Astrocyte of the cerebellum (primary cell): ENCODE measurements at regions not wholly inside any gene's neighbourhood (a gene's known extent, or its start where the extent isn't known, plus 50 kb on each side); places are given as distances from the start of the nearest gene placed in this dataset.
"Not testable (repeated sequence)": the region's sequence is repeated elsewhere in the genome, so short reads cannot be mapped to it uniquely, and the experiment has no call there.

Experiments used
- DNase-seq: peaks from one replicate; pipeline ENCODE4 v3.0.0-alpha.2; 2011; ENCODE audit warnings: low read depth
- H3K4me3 ChIP-seq: 2 replicates; pipeline ENCODE4 v1.5.1; 2011; ENCODE audit warnings: mild to moderate bottlenecking, low read depth, low read length, moderate library complexity
- CTCF ChIP-seq: IDR thresholded peaks from 2 replicates; pipeline ENCODE4 v1.5.1; 2012; ENCODE audit warnings: low read length, low read depth, moderate library complexity, mild to moderate bottlenecking; ENCODE audit errors: missing control alignments
- in situ Hi-C: cut with HindIII; loops from 2 replicates; pipeline ENCODE4 v1.10.0; 2017; ENCODE audit warnings: low sequenced_read_pairs

GRCh38 chr10:6711408-6711841 lies 131.3 kb upstream of the PRKCQ start:
- no peak for DNase-seq
- TF ChIP-seq CTCF = no peak
- no peak overlapping the region for H3K4me3 ChIP-seq
- in situ Hi-C loops = no loop called here

- no peak for DNase-seq
- no peak overlapping the region for H3K4me3 ChIP-seq
- in situ Hi-C loops = no loop called here
- TF ChIP-seq CTCF = no peak
These were observed 127.3 kb upstream of the PRKCQ start for GRCh38 chr10:6707352-6707751.

- in situ Hi-C loops = no loop called here
- DNase-seq = no peak
- TF ChIP-seq CTCF = no peak
- H3K4me3 ChIP-seq = no peak overlapping the region
These were observed 126.6 kb upstream of the PRKCQ start for GRCh38 chr10:6706725-6707124.

- H3K4me3 ChIP-seq = no peak overlapping the region
- no peak for TF ChIP-seq CTCF
- in situ Hi-C loops = no loop called here
- DNase-seq = no peak
These were observed 124.8 kb upstream of the PRKCQ start for GRCh38 chr10:6704896-6705295.

GRCh38 chr10:6702833-6703232 lies 122.8 kb upstream of the PRKCQ start:
- H3K4me3 ChIP-seq, in situ Hi-C loops, DNase-seq: not testable (repeated sequence)

- no peak for DNase-seq
- no peak overlapping the region for H3K4me3 ChIP-seq
- in situ Hi-C loops = no loop called here
- TF ChIP-seq CTCF = no peak
These were observed 122.0 kb upstream of the PRKCQ start for GRCh38 chr10:6702030-6702429.

GRCh38 chr10:6701289-6701688 lies 121.2 kb upstream of the PRKCQ start:
- DNase-seq = no peak
- in situ Hi-C loops = no loop called here
- no peak overlapping the region for H3K4me3 ChIP-seq

More at GRCh38 chr10:6701289-6701688, 121.2 kb upstream of the PRKCQ start:
- TF ChIP-seq CTCF = no peak
